ENCODE measurements at regions not wholly inside any gene's neighbourhood (a gene's known extent, or its start where the extent isn't known, plus 50 kb on each side); places are given as distances from the start of the nearest gene placed in this dataset.

GRCh38 chr10:6734286-6734685 lies 154.2 kb upstream of the PRKCQ start:
- H3K4me3 ChIP-seq (replicated peaks; ENCODE audit: low read depth, low read length): no peak overlapping the region
- no peak for DNase-seq (ENCODE audit: extremely low read depth, low read depth)
- TF ChIP-seq CTCF (IDR thresholded peaks at IDR 0.05; ENCODE audit: low read depth, low read length, missing control alignments): no peak

GRCh38 chr10:6729861-6730344 lies 149.8 kb upstream of the PRKCQ start:
- TF ChIP-seq CTCF (IDR thresholded peaks at IDR 0.05; ENCODE audit: low read depth, low read length, missing control alignments): no peak
- DNase-seq (ENCODE audit: extremely low read depth, low read depth): no peak

GRCh38 chr10:6729071-6729774 lies 149.1 kb upstream of the PRKCQ start:
- no peak for TF ChIP-seq CTCF (IDR thresholded peaks at IDR 0.05; ENCODE audit: low read depth, low read length, missing control alignments)
- H3K4me3 ChIP-seq (replicated peaks; ENCODE audit: low read depth, low read length): peak overlapping the region; percentile 12
- peak; percentile 88 for DNase-seq (ENCODE audit: extremely low read depth, low read depth)

More at GRCh38 chr10:6729861-6730344, 149.8 kb upstream of the PRKCQ start:
- peak overlapping the region; percentile 12; the same call in 1 of the 2 replicates for H3K4me3 ChIP-seq (replicated peaks; ENCODE audit: low read depth, low read length)

- DNase-seq (ENCODE audit: extremely low read depth, low read depth): no peak
- no peak for TF ChIP-seq CTCF (IDR thresholded peaks at IDR 0.05; ENCODE audit: low read depth, low read length, missing control alignments)
- no peak overlapping the region for H3K4me3 ChIP-seq (replicated peaks; ENCODE audit: low read depth, low read length)
These were observed 146.8 kb upstream of the PRKCQ start for GRCh38 chr10:6726924-6727323.

GRCh38 chr10:6722616-6723004 lies 142.5 kb upstream of the PRKCQ start:
- DNase-seq (ENCODE audit: extremely low read depth, low read depth): no peak
- H3K4me3 ChIP-seq (replicated peaks; ENCODE audit: low read depth, low read length): no peak overlapping the region
- TF ChIP-seq CTCF (IDR thresholded peaks at IDR 0.05; ENCODE audit: low read depth, low read length, missing control alignments): no peak

- peak; percentile 99 for DNase-seq (ENCODE audit: extremely low read depth, low read depth)
- H3K4me3 ChIP-seq (replicated peaks; ENCODE audit: low read depth, low read length): peak overlapping the region; percentile 10; the same call in 1 of the 2 replicates
- no peak for TF ChIP-seq CTCF (IDR thresholded peaks at IDR 0.05; ENCODE audit: low read depth, low read length, missing control alignments)
These were observed 142.0 kb upstream of the PRKCQ start for GRCh38 chr10:6721964-6722615.

All from HFF-Myc (cell line).